ENCODE measurements at regions not wholly inside any gene's neighbourhood (a gene's known extent, or its start where the extent isn't known, plus 50 kb on each side); places are given as distances from the start of the nearest gene placed in this dataset.
"Not testable (repeated sequence)": the region's sequence is repeated elsewhere in the genome, so short reads cannot be mapped to it uniquely, and the experiment has no call there.

DNA sequence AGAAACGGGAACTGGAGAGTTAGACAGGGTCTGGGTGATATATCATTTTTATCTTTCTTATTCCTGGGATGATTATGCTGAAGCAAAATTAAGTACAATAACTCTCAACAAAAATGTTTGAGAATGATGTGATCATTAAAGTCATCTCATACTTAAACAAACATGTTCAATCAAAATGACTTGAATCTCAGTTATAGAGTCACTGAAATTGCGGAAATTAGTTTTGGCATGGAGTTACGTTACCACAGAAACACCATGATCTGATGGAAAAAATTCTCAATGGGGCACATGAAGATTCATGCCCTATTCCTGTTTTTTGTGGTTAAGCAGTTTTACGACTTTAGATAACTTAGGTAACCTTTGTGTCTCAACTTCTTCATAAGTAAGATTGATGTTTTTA lies 757.7 kb downstream of the EPHA4 start:
- Histone ChIP-seq H2AFZ (no peak overlapping the region), H4K20me1 (ENCODE audit: insufficient read depth, poor library complexity, severe bottlenecking) (no peaks in the 10 kb centered on the region), H3K4me1 (ENCODE audit: insufficient read depth) (no peaks in the 10 kb centered on the region), H3K4me3 (no peak overlapping the region), H3K36me3 (replicated peaks; ENCODE audit: insufficient read depth, low read depth) (no peaks in the 10 kb centered on the region), H3K9me2 (replicated peaks; ENCODE audit: insufficient read depth) (no peaks in the 10 kb centered on the region), H3K9me3 (ENCODE audit: low read depth) (no peaks in the 10 kb centered on the region), H3K27me3 (no peaks in the 10 kb centered on the region), H3K27ac (no peak overlapping the region), H3K4me2 (no peak overlapping the region), H3K79me2 (no peaks in the 10 kb centered on the region)
- WGBS (ENCODE audit: low lambda C conversion rate, missing lambda C conversion rate), result 65% methylated on average over 4 of the region's 4 CpGs
- TF ChIP-seq, protein P1, sequence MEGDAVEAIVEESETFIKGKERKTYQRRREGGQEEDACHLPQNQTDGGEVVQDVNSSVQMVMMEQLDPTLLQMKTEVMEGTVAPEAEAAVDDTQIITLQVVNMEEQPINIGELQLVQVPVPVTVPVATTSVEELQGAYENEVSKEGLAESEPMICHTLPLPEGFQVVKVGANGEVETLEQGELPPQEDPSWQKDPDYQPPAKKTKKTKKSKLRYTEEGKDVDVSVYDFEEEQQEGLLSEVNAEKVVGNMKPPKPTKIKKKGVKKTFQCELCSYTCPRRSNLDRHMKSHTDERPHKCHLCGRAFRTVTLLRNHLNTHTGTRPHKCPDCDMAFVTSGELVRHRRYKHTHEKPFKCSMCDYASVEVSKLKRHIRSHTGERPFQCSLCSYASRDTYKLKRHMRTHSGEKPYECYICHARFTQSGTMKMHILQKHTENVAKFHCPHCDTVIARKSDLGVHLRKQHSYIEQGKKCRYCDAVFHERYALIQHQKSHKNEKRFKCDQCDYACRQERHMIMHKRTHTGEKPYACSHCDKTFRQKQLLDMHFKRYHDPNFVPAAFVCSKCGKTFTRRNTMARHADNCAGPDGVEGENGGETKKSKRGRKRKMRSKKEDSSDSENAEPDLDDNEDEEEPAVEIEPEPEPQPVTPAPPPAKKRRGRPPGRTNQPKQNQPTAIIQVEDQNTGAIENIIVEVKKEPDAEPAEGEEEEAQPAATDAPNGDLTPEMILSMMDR (IDR thresholded peaks at IDR 0.05; ENCODE audit: poor library complexity), result no peak
- no peak for TF ChIP-seq EZH2 (IDR thresholded peaks at IDR 0.05; ENCODE audit: borderline replicate concordance)
- TF ChIP-seq EZH2phosphoT487 (IDR thresholded peaks at IDR 0.05; ENCODE audit: low read depth, severe bottlenecking, unreplicated experiment), result no peak
- DNase-seq (ENCODE audit: low spot score), result no peak

DNA sequence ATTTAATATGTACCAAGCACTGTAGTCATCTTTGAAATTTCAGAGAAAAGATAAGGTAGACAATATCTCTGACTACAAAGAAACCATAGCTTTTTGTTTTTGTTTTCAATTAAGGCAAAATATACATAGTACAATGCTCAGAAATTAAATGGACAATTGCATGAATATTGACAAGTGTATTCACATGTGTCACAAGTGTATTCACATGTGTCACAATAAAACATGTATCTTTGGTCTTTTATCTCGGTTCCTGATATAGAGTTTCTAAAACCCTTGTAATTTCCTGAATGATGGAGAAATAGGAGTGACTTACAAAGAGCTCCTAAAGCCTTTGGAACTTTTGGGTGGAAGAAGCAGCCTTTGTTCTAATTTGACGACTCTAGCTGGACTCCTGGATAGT lies 756.4 kb downstream of the EPHA4 start:
- H3K4me3 ChIP-seq, result no peak overlapping the region
- no peak for DNase-seq (ENCODE audit: low spot score)
- no peak overlapping the region for H3K27ac ChIP-seq
- H3K9me2 ChIP-seq (replicated peaks; ENCODE audit: insufficient read depth), result no peaks in the 10 kb centered on the region
- H3K4me2 ChIP-seq, result no peak overlapping the region
- no peaks in the 10 kb centered on the region for H3K4me1 ChIP-seq (ENCODE audit: insufficient read depth)
- no peaks in the 10 kb centered on the region for H3K9me3 ChIP-seq (ENCODE audit: low read depth)
- H2AFZ ChIP-seq, result no peak overlapping the region
- H4K20me1 ChIP-seq (ENCODE audit: insufficient read depth, poor library complexity, severe bottlenecking), result no peaks in the 10 kb centered on the region
- 93% methylated on average over 2 of the region's 2 CpGs for WGBS (ENCODE audit: low lambda C conversion rate, missing lambda C conversion rate)
- H3K36me3 ChIP-seq (replicated peaks; ENCODE audit: insufficient read depth, low read depth), result no peaks in the 10 kb centered on the region
- no peaks in the 10 kb centered on the region for H3K27me3 ChIP-seq
- no peak for TF ChIP-seq EZH2phosphoT487 (IDR thresholded peaks at IDR 0.05; ENCODE audit: low read depth, severe bottlenecking, unreplicated experiment)
- TF ChIP-seq, protein P1 (IDR thresholded peaks at IDR 0.05; ENCODE audit: poor library complexity), result no peak
- no peak for TF ChIP-seq EZH2 (IDR thresholded peaks at IDR 0.05; ENCODE audit: borderline replicate concordance)
- H3K79me2 ChIP-seq, result no peaks in the 10 kb centered on the region

DNA sequence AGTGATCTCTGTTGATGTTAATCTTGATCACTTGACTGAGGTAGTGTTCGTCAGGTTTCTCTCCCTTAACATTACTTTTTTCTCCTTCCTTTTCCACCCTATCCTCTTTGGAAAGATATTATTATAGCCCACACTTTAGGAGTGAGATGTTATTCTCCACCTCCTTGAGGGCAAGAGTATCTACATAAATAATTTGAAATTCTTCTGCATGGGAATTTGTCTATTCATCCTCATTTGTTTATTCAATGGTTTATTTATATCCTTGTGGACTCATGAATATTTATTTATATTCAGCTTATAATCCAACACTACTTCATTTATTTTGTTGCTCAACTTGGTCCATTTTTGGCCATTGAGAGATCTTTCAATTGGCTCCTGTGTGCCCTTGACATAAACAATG lies 750.4 kb downstream of the EPHA4 start:
- no peaks in the 10 kb centered on the region for H3K9me3 ChIP-seq (ENCODE audit: low read depth)
- WGBS (ENCODE audit: low lambda C conversion rate, missing lambda C conversion rate), result 75% methylated on average over 1 of the region's 1 CpG
- no peak overlapping the region for H3K4me2 ChIP-seq
- no peak overlapping the region for H3K4me3 ChIP-seq
- TF ChIP-seq, protein P1 (IDR thresholded peaks at IDR 0.05; ENCODE audit: poor library complexity), result no peak
- TF ChIP-seq EZH2 (IDR thresholded peaks at IDR 0.05; ENCODE audit: borderline replicate concordance) (no peak), EZH2phosphoT487 (IDR thresholded peaks at IDR 0.05; ENCODE audit: low read depth, severe bottlenecking, unreplicated experiment) (no peak)
- no peaks in the 10 kb centered on the region for H3K79me2 ChIP-seq
- no peak for DNase-seq (ENCODE audit: low spot score)
- no peaks in the 10 kb centered on the region for H3K9me2 ChIP-seq (replicated peaks; ENCODE audit: insufficient read depth)
- H3K27me3 ChIP-seq, result no peaks in the 10 kb centered on the region
- no peaks in the 10 kb centered on the region for H3K36me3 ChIP-seq (replicated peaks; ENCODE audit: insufficient read depth, low read depth)
- no peaks in the 10 kb centered on the region for H3K4me1 ChIP-seq (ENCODE audit: insufficient read depth)
- H4K20me1 ChIP-seq (ENCODE audit: insufficient read depth, poor library complexity, severe bottlenecking), result no peaks in the 10 kb centered on the region
- no peak overlapping the region for H2AFZ ChIP-seq
- H3K27ac ChIP-seq, result no peak overlapping the region

DNA sequence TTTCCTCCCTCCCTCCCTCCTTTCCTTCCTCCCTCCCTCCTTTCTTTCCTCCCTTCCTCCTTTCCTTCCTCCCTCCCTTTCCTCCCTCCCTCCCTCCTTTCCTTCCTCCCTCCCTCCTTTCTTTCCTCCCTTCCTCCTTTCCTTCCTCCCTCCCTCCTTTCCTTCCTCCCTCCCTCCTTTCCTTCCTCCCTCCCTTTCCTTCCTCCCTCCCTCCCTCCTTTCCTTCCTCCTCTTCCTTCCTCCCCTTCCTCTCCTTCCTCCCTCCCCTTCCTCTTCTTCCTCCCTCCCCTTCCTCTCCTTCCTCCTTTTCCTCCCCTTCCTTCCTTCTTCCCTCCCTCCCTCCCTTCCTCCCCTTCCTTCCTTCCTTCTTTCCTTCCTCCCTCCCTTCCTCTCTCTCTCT lies 748.5 kb downstream of the EPHA4 start:
- not testable (repeated sequence) for H3K27me3 ChIP-seq; H3K4me3 ChIP-seq; DNase-seq (ENCODE audit: low spot score); H3K36me3 ChIP-seq (replicated peaks; ENCODE audit: insufficient read depth, low read depth); H2AFZ ChIP-seq; H4K20me1 ChIP-seq (ENCODE audit: insufficient read depth, poor library complexity, severe bottlenecking); H3K9me2 ChIP-seq (replicated peaks; ENCODE audit: insufficient read depth); H3K4me2 ChIP-seq; H3K9me3 ChIP-seq (ENCODE audit: low read depth); H3K27ac ChIP-seq; H3K4me1 ChIP-seq (ENCODE audit: insufficient read depth); H3K79me2 ChIP-seq

All from hepatocyte (in vitro differentiated cells).